Esophagus squamous epithelium (tissue), 5 donors: ENCODE measurements at regions not wholly inside any gene's neighbourhood (a gene's known extent, or its start where the extent isn't known, plus 50 kb on each side); places are given as distances from the start of the nearest gene placed in this dataset.

Experiments
- DNase-seq: peaks from one replicate; lab custom pipeline; 2025; lab: John Stamatoyannopoulos, UW
- H3K27ac ChIP-seq, 4 donors: fragments of 200-600 bp; sonication (generic); one replicate each; pipeline ENCODE4 v1.5.1; 2016 to 2019; ENCODE audit warnings: mild to moderate bottlenecking in 1 of 4
- H3K27me3 ChIP-seq, 4 donors: fragments of 200-600 bp; sonication (generic); 1 replicate in 3 of 4; 2 replicates in 1 of 4; pipeline versions ENCODE4 v1.5.1 to v1.6.0; 2017 to 2021; ENCODE audit warnings: antibody characterized with exemption in 1 of 4
- H3K36me3 ChIP-seq, 3 donors: fragments of 200-600 bp; sonication (generic); one replicate each; pipeline ENCODE4 v1.5.1; 2016 to 2019
- H3K4me1 ChIP-seq, 3 donors: fragments of 200-600 bp; sonication (generic); one replicate each; pipeline ENCODE4 v1.5.1; 2017 to 2019
- H3K4me3 ChIP-seq, 4 donors: fragments of 200-600 bp; sonication (generic); 1 replicate in 3 of 4; 2 replicates in 1 of 4; pipeline ENCODE4 v1.5.1; 2016 to 2019; ENCODE audit warnings: mild to moderate bottlenecking in 2 of 4, moderate library complexity in 1 of 4
- H3K9me3 ChIP-seq, 3 donors: fragments of 200-600 bp; sonication (generic); one replicate each; pipeline ENCODE4 v1.5.1; 2016 to 2019
- POLR2A ChIP-seq, 4 donors: fragments of 450-650 bp; IDR thresholded peaks; one replicate each; pipeline ENCODE4 v1.6.1; 2017; ENCODE audit warnings: antibody characterized with exemption in 4 of 4, mild to moderate bottlenecking in 4 of 4, moderate library complexity in 3 of 4
- WGBS, 2 donors: methylation state at CpG; one replicate each; pipeline ENCODE4 v1.1.5; 2018; 5-methylcytosine and 5-hydroxymethylcytosine counted together
- intact Hi-C: fragments of 100-400 bp; cut with DNase I; formaldehyde crosslinking; loops from one replicate; pipeline ENCODE4 v1.15.0; 2022
- TF ChIP-seq, protein P1 (sequence below), 6 experiments: fragments of 450-650 bp in 4 of 6; fragments of 200-600 bp in 2 of 6; sonication (generic) in 2 of 6; IDR thresholded peaks; one replicate each; pipeline ENCODE4 v1.5.1; 2016 to 2019; ENCODE audit warnings: antibody characterized with exemption in 6 of 6, mild to moderate bottlenecking in 4 of 6, moderate library complexity in 4 of 6
- donor health status: DM: yes; HTN: yes; CAD: no.

DNA sequence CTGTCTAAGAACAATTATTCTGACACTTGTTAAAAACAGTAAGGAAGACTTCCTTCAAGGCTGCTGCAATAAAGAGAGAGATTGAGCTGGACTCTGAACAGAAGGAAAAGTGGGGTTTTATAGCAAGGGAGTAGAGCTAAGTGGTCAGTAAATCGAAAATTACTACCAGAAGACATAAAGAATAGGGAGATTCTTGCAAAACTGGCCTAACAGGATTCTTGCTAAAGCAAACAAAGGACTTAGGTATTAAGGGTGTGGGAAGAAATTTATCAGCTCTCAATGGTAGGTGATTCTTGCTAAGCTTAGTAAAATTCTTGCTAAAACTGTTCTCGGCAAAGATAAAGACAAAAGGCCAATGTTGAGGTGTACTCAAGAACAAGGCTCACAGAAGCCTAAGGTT is 300.5 kb downstream of the SLCO4C1 start:
- H3K4me1 ChIP-seq, result no peaks in the 10 kb centered on the region
- TF ChIP-seq, protein P1, sequence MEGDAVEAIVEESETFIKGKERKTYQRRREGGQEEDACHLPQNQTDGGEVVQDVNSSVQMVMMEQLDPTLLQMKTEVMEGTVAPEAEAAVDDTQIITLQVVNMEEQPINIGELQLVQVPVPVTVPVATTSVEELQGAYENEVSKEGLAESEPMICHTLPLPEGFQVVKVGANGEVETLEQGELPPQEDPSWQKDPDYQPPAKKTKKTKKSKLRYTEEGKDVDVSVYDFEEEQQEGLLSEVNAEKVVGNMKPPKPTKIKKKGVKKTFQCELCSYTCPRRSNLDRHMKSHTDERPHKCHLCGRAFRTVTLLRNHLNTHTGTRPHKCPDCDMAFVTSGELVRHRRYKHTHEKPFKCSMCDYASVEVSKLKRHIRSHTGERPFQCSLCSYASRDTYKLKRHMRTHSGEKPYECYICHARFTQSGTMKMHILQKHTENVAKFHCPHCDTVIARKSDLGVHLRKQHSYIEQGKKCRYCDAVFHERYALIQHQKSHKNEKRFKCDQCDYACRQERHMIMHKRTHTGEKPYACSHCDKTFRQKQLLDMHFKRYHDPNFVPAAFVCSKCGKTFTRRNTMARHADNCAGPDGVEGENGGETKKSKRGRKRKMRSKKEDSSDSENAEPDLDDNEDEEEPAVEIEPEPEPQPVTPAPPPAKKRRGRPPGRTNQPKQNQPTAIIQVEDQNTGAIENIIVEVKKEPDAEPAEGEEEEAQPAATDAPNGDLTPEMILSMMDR (IDR thresholded peaks at IDR 0.05), result no peak
- TF ChIP-seq POLR2A (IDR thresholded peaks at IDR 0.05), result no peak
- H3K27me3 ChIP-seq, result no peaks in the 10 kb centered on the region
- H3K36me3 ChIP-seq, result no peaks in the 10 kb centered on the region
- no peak for DNase-seq
- no peak overlapping the region for H3K4me3 ChIP-seq
- no peaks in the 10 kb centered on the region for H3K9me3 ChIP-seq
- WGBS, 2 donors, result 34 to 42% methylated on average over 2 of the region's 2 CpGs
- no peak overlapping the region for H3K27ac ChIP-seq
- intact Hi-C loops, result no loop called here

DNA sequence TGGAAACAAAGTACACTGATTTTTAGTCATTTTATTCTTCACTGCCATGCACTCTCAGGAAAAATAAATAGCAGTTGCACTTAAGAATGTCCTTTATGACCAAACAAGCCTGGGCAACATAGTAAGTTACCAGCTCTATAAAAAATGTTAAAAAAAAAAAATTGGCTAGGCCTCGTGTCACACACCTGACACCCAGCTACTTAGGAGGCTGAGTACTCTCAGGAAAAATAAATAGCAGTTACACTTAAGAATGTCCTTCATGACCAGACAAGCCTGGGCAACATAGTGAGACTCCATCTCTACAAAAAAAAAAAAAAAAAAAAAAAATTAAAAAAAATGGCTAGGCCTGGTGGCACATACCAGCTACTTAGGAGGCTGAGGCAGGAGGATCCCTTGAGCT is 304.6 kb downstream of the SLCO4C1 start:
- TF ChIP-seq, protein P1 (IDR thresholded peaks at IDR 0.05), result no peak
- TF ChIP-seq POLR2A (IDR thresholded peaks at IDR 0.05), result no peak
- intact Hi-C loops, result no loop called here
- DNase-seq, result no peak

DNA sequence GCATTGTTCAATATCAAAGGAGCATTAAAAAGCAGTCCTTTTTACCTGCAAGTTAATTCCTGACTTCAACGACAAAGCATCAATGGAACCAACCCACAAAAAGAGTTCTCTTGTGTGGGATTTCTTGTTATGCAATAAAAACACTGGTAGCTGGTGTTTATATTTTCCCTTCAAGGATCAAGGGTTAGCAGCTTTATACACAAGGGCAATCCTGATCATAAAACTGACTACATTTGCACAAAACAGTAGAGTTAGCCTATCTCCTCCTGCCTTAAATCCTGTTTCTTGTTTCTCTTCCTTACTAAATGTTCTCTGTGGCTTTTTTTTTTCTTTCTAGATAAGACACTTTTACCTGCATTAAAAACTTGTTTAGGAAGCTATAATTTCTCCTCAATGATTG is 306.4 kb downstream of the SLCO4C1 start:
- Histone ChIP-seq H3K36me3 (no peaks in the 10 kb centered on the region), H3K27me3 (no peaks in the 10 kb centered on the region), H3K9me3 (no peaks in the 10 kb centered on the region), H3K4me1 (no peaks in the 10 kb centered on the region), H3K4me3 (no peak overlapping the region), H3K27ac (no peak overlapping the region)
- DNase-seq, result no peak
- intact Hi-C loops, result no loop called here
- WGBS, 2 donors, result 47 to 58% methylated on average over 1 of the region's 1 CpG
- TF ChIP-seq POLR2A (IDR thresholded peaks at IDR 0.05), result no peak
- TF ChIP-seq, protein P1 (IDR thresholded peaks at IDR 0.05), result no peak

More for the DNA sequence above, 304.6 kb downstream of the SLCO4C1 start:
- Histone ChIP-seq H3K4me1 (no peaks in the 10 kb centered on the region), H3K9me3 (no peaks in the 10 kb centered on the region), H3K4me3 (no peak overlapping the region), H3K27ac (no peak overlapping the region), H3K27me3 (no peaks in the 10 kb centered on the region), H3K36me3 (no peaks in the 10 kb centered on the region)
- 29 to 43% methylated on average over 1 of the region's 1 CpG for WGBS, 2 donors

DNA sequence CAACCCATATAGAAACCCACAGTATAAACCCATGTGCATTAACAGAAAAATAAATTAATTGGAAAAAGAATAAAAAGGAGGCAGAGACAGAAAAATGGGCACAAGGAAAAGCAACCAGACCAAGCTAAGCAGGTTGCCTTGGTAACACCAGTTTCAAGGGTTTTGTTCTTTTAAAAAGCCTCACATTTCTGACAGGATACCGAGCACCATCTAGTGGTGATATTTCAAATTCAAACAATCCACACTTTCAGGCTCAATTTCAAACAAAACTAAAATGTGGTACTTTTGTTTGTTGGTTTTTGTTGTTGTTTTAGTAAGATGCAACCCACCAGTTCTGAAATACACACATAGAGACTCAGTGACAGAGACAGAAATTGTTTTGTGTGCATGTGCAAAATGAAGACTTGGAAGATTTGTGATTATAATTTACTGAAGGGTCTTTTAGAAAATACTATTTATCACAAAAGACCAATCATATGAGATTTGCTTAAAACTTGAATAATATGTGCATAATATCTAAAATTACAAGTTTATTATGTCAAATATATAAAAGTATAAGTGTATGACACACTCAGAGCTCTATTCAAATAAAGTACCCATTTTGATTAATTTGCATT is 318.2 kb downstream of the SLCO4C1 start:
- no peaks in the 10 kb centered on the region for H3K4me1 ChIP-seq
- H3K27ac ChIP-seq, result no peak overlapping the region
- no peak overlapping the region for H3K4me3 ChIP-seq
- no peaks in the 10 kb centered on the region for H3K36me3 ChIP-seq
- 0 to 5% methylated on average over 1 of the region's 1 CpG for WGBS, 2 donors
- DNase-seq, result no peak
- H3K9me3 ChIP-seq, result no peaks in the 10 kb centered on the region
- intact Hi-C loops, result no loop called here
- no peaks in the 10 kb centered on the region for H3K27me3 ChIP-seq
- TF ChIP-seq, protein P1 (IDR thresholded peaks at IDR 0.05), result peak; percentile 12 to 50 (median 34)
- no peak for TF ChIP-seq POLR2A (IDR thresholded peaks at IDR 0.05)

DNA sequence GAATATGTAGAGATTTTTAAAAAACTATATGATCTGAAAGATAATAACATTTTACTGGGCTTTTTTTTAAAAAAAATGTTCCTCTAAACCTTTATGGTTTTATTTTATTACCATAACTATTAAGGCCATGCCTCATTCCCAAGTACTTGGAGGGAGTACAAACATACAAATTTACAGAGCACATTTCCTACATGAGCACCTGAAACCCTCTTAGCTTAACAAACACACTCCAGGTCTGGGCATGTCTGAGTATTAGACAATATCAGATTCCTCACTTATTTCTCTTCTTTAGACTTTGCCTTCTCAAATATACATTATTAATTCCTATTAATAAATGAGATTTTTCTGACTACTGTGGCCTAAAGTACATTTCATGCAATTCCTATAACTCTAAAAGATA is 319.2 kb downstream of the SLCO4C1 start:
- no peak for DNase-seq
- TF ChIP-seq POLR2A (IDR thresholded peaks at IDR 0.05), result no peak
- TF ChIP-seq, protein P1 (IDR thresholded peaks at IDR 0.05), result no peak

More for the DNA sequence above, 319.2 kb downstream of the SLCO4C1 start:
- H3K27me3 ChIP-seq, result no peaks in the 10 kb centered on the region
- H3K4me1 ChIP-seq, result no peaks in the 10 kb centered on the region
- no peaks in the 10 kb centered on the region for H3K9me3 ChIP-seq
- no peak overlapping the region for H3K27ac ChIP-seq
- H3K36me3 ChIP-seq, result no peaks in the 10 kb centered on the region
- H3K4me3 ChIP-seq, result no peak overlapping the region
- intact Hi-C loops, result no loop called here
